ENCODE measurements at regions not wholly inside any gene's neighbourhood (a gene's known extent, or its start where the extent isn't known, plus 50 kb on each side); places are given as distances from the start of the nearest gene placed in this dataset.

DNA sequence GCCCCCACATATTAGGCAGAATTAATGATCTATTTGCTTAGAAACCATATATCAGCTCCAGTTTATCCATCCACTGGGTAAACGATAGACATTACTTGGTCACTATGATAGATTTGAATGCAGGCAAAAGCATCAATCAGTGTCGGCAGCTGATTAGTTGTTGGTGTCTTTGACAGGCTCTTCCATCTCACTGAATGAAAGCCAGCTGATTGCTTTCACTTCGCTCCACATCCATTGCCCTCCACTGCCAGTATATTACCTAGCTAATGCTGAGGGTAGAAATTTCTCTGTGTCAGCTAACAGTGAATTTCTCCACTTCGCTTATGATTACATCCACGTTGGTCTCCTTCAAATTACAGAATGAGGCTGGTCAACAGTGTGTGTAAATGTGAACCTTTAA lies 821.3 kb upstream of the TYRP1 start:
- TF ChIP-seq, protein P1, sequence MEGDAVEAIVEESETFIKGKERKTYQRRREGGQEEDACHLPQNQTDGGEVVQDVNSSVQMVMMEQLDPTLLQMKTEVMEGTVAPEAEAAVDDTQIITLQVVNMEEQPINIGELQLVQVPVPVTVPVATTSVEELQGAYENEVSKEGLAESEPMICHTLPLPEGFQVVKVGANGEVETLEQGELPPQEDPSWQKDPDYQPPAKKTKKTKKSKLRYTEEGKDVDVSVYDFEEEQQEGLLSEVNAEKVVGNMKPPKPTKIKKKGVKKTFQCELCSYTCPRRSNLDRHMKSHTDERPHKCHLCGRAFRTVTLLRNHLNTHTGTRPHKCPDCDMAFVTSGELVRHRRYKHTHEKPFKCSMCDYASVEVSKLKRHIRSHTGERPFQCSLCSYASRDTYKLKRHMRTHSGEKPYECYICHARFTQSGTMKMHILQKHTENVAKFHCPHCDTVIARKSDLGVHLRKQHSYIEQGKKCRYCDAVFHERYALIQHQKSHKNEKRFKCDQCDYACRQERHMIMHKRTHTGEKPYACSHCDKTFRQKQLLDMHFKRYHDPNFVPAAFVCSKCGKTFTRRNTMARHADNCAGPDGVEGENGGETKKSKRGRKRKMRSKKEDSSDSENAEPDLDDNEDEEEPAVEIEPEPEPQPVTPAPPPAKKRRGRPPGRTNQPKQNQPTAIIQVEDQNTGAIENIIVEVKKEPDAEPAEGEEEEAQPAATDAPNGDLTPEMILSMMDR (conservative IDR thresholded peaks at IDR 0.05), result no peak
- no peak for TF ChIP-seq EZH2 (IDR thresholded peaks at IDR 0.05; ENCODE audit: low read depth)

Data from PC-9 (cell line).